ENCODE measurements at regions not wholly inside any gene's neighbourhood (a gene's known extent, or its start where the extent isn't known, plus 50 kb on each side); places are given as distances from the start of the nearest gene placed in this dataset.

DNA sequence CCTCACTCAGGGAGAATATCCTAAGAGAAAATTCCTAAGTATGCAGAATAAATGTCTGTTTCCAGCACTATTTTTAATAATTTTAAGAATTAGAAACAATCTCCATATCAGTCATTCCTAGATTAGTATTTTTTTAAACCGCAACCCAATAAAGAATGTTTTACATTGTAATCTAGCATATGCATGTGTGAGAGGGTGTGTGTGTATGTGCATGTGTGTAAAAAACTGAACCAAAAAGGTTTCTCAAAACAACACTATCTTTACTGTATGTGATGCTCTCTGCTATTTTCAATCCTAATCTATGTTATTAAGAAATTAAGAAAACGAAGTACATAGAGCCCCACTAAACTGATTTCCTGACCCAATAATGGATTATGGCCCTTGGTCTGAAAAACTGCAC is 90.6 kb upstream of the AKIP1 start:
- TF ChIP-seq, protein P1, sequence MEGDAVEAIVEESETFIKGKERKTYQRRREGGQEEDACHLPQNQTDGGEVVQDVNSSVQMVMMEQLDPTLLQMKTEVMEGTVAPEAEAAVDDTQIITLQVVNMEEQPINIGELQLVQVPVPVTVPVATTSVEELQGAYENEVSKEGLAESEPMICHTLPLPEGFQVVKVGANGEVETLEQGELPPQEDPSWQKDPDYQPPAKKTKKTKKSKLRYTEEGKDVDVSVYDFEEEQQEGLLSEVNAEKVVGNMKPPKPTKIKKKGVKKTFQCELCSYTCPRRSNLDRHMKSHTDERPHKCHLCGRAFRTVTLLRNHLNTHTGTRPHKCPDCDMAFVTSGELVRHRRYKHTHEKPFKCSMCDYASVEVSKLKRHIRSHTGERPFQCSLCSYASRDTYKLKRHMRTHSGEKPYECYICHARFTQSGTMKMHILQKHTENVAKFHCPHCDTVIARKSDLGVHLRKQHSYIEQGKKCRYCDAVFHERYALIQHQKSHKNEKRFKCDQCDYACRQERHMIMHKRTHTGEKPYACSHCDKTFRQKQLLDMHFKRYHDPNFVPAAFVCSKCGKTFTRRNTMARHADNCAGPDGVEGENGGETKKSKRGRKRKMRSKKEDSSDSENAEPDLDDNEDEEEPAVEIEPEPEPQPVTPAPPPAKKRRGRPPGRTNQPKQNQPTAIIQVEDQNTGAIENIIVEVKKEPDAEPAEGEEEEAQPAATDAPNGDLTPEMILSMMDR (IDR thresholded peaks at IDR 0.05) = no peak
- no peak for TF ChIP-seq EP300 (IDR thresholded peaks at IDR 0.05; ENCODE audit: borderline replicate concordance in 1 of 2, low read depth in 1 of 2, low read length in 1 of 2)
- TF ChIP-seq RCOR1 (IDR thresholded peaks at IDR 0.05; ENCODE audit: low read length) = no peak
- TF ChIP-seq, protein P2, sequence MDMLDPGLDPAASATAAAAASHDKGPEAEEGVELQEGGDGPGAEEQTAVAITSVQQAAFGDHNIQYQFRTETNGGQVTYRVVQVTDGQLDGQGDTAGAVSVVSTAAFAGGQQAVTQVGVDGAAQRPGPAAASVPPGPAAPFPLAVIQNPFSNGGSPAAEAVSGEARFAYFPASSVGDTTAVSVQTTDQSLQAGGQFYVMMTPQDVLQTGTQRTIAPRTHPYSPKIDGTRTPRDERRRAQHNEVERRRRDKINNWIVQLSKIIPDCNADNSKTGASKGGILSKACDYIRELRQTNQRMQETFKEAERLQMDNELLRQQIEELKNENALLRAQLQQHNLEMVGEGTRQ (IDR thresholded peaks at IDR 0.05; ENCODE audit: borderline replicate concordance, low read depth, low read length) = no peak
- TF ChIP-seq GABPA (IDR thresholded peaks at IDR 0.05; ENCODE audit: low read depth) = no peak
- TF ChIP-seq, protein P3, sequence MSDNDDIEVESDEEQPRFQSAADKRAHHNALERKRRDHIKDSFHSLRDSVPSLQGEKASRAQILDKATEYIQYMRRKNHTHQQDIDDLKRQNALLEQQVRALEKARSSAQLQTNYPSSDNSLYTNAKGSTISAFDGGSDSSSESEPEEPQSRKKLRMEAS (IDR thresholded peaks at IDR 0.05; ENCODE audit: low read depth) = no peak
- TF ChIP-seq FOXM1 (IDR thresholded peaks at IDR 0.05; ENCODE audit: low read depth) = no peak
- no peak for TF ChIP-seq SIN3A (IDR thresholded peaks at IDR 0.05; ENCODE audit: borderline replicate concordance, low read depth, low read length)
- TF ChIP-seq TAF1 (IDR thresholded peaks at IDR 0.05; ENCODE audit: borderline replicate concordance, low read depth, low read length) = no peak
- TF ChIP-seq RXRA (IDR thresholded peaks at IDR 0.05; ENCODE audit: borderline replicate concordance, low read depth) = no peak
- TF ChIP-seq FOSL2 (IDR thresholded peaks at IDR 0.05; ENCODE audit: borderline replicate concordance, low read depth) = no peak
